Activated naive CD8-positive, alpha-beta T cell treated with anti-CD3 and anti-CD28 coated beads for 36 hours (primary cell): ENCODE measurements at regions not wholly inside any gene's neighbourhood (a gene's known extent, or its start where the extent isn't known, plus 50 kb on each side); places are given as distances from the start of the nearest gene placed in this dataset.

Experiments used
- DNase-seq: peaks from one replicate; pipeline ENCODE4 v3.0.0; 2021
- H3K27ac Mint-ChIP-seq: one replicate; pipeline ENCODE4 v1.8.0; 2022; ENCODE audit warnings: mild to moderate bottlenecking, moderate library complexity, mixed read lengths
- H3K27me3 Mint-ChIP-seq: one replicate; pipeline ENCODE4 v1.8.0; 2022; ENCODE audit warnings: mild to moderate bottlenecking, mixed read lengths
- H3K36me3 Mint-ChIP-seq: one replicate; pipeline ENCODE4 v1.8.0; 2021; ENCODE audit warnings: mild to moderate bottlenecking, mixed read lengths
- H3K4me1 Mint-ChIP-seq: one replicate; pipeline ENCODE4 v1.8.0; 2021; ENCODE audit warnings: mixed read lengths
- H3K4me3 Mint-ChIP-seq: one replicate; pipeline ENCODE4 v1.8.0; 2022; ENCODE audit warnings: mild to moderate bottlenecking, moderate library complexity, mixed read lengths
- H3K9me3 Mint-ChIP-seq: one replicate; pipeline ENCODE4 v1.8.0; 2022; ENCODE audit warnings: mixed read lengths

DNA sequence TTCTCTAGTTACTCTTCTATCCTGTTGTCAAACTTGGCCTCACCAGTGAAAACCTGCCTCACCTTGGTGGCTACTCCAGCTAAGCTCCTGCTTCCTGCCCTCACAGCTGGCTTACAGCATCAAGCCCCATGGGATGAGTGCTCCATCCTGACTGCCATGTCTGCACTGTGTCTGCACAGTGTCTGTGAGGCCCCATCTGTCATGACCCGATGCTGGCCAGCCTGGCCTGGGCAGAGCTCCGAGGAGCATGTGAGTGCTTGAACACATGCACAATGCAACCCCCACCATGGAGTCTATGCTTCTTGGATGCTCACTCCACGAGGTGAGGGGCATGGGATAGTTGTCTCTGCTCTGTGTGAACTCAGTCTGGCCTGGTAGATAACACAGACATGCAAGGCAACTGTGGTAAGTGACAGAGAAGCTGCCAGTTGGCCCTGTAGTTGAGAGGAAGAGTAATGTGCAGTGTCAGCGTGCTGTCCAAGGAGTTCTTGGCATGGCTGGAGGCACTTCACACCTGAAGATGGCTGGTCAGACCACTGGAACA, 207.1 kb upstream of the ZNF32 start:
- Mint-ChIP-seq H3K4me1 (peaks cover 2% of the 10 kb centered on the region), H3K9me3 (no peaks in the 10 kb centered on the region), H3K36me3 (no peaks in the 10 kb centered on the region), H3K4me3 (no peak overlapping the region), H3K27ac (no peak overlapping the region), H3K27me3 (no peaks in the 10 kb centered on the region)
- DNase-seq = no peak

DNA sequence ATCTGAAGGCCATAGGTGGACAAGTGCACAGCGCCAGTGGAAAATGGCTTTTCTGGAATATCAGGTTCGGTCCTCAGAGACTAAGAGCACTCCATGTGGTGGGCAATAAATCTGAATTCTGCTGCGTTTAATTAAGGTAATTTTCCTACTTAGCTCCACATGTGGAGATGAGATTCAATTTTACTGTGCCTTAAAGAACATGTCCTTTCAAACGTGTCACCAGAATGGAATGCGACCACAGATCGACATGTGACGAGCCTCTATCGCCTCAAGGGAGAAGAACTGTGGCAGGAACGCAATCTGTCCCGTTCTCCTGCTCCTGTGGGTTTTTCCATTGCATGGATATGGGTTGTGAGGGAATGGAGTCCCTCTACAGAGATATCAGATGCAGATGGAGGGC, 205.3 kb upstream of the ZNF32 start:
- DNase-seq = no peak
- no peak overlapping the region for H3K4me3 Mint-ChIP-seq
- no peaks in the 10 kb centered on the region for H3K9me3 Mint-ChIP-seq
- no peak overlapping the region for H3K27ac Mint-ChIP-seq
- no peaks in the 10 kb centered on the region for H3K27me3 Mint-ChIP-seq
- H3K4me1 Mint-ChIP-seq = peaks cover under 1% of the 10 kb centered on the region
- no peaks in the 10 kb centered on the region for H3K36me3 Mint-ChIP-seq

- Mint-ChIP-seq H3K4me3 (no peak overlapping the region), H3K36me3 (no peaks in the 10 kb centered on the region), H3K9me3 (no peaks in the 10 kb centered on the region)
These were observed 204.7 kb upstream of the ZNF32 start for GRCh38 chr10:43853369-43853768.

GRCh38 chr10:43852644-43853214, 204.0 kb upstream of the ZNF32 start:
- H3K27me3 Mint-ChIP-seq = no peaks in the 10 kb centered on the region
- no peak overlapping the region for H3K27ac Mint-ChIP-seq
- no peaks in the 10 kb centered on the region for H3K4me1 Mint-ChIP-seq
- no peak overlapping the region for H3K4me3 Mint-ChIP-seq
- no peak for DNase-seq
- no peaks in the 10 kb centered on the region for H3K9me3 Mint-ChIP-seq
- H3K36me3 Mint-ChIP-seq = no peaks in the 10 kb centered on the region

More at GRCh38 chr10:43853369-43853768, 204.7 kb upstream of the ZNF32 start:
- DNase-seq = no peak
- no peak overlapping the region for H3K27ac Mint-ChIP-seq
- H3K27me3 Mint-ChIP-seq = no peaks in the 10 kb centered on the region
- no peaks in the 10 kb centered on the region for H3K4me1 Mint-ChIP-seq

DNA sequence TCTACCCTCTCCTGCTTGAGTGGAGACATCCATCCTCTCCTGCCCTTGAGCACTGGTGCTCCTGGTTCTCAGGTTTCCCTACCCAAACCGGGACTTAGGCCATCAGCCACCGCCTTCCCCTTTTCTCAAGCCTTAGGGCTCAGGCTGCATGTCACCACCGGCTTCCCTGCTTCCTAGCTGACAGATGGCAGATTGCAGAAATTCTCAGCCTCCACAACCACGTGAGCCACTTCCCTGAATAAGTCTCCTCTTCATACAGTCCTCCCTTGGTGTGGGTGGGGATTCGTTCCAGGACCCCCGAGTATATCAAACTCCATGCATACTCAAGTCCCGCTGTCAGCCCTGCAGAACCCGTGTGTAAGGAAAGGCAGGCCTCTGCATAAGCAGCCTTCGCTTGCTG, 203.5 kb upstream of the ZNF32 start:
- Mint-ChIP-seq H3K9me3 (no peaks in the 10 kb centered on the region), H3K36me3 (no peaks in the 10 kb centered on the region), H3K27me3 (no peaks in the 10 kb centered on the region), H3K4me3 (no peak overlapping the region), H3K27ac (peak overlapping the region; percentile 40), H3K4me1 (peaks cover 1% of the 10 kb centered on the region)
- DNase-seq = no peak

DNA sequence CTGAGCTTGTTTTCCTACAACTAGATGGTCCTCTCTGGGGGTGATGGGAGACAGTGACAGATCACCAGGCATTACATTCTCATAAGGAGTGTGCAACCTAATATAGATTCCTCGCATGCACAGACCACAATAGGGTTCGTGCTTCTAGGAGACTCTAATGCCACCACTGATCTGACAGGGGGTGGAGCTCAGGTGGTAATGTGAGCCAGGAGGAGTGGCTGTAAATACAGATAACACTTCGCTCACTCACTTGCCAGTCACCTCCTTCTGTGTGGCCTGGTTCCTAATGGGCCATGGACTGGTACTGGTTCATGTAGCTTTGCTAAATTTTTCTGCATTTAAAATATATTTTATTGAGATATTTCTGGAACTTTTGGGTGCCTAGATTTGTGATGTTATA, 202.3 kb upstream of the ZNF32 start:
- no peak overlapping the region for H3K4me3 Mint-ChIP-seq
- DNase-seq = no peak
- peaks cover 10% of the 10 kb centered on the region for H3K4me1 Mint-ChIP-seq
- peaks cover 2% of the 10 kb centered on the region for H3K36me3 Mint-ChIP-seq
- no peaks in the 10 kb centered on the region for H3K9me3 Mint-ChIP-seq
- H3K27me3 Mint-ChIP-seq = no peaks in the 10 kb centered on the region
- H3K27ac Mint-ChIP-seq = no peak overlapping the region

DNA sequence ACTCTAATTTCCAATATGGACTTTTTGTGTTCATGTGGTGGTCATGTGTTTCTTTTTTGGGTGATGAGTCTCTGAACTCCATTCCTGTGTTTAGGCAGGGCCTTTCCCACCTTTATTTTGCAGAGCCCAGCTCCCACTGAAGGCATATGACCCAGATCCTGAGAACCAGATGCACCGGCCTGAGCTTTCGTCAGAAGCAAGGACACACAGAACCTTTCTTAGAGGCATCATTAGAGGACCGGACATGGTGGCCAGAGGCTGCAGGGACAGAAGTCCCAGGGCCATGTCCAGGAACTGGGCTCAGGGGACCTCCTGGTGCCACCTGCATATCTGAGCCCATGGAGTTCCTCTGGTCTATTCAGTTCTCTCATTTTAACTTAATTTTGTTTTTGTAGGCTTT, 200.9 kb upstream of the ZNF32 start:
- H3K4me1 Mint-ChIP-seq = peaks cover 10% of the 10 kb centered on the region

GRCh38 chr10:43846968-43847367, 198.3 kb upstream of the ZNF32 start:
- DNase-seq = no peak
- Mint-ChIP-seq H3K4me3 (no peak overlapping the region), H3K36me3 (peaks cover 2% of the 10 kb centered on the region)

More for the DNA sequence above, 200.9 kb upstream of the ZNF32 start:
- Mint-ChIP-seq H3K27me3 (no peaks in the 10 kb centered on the region), H3K36me3 (peaks cover 2% of the 10 kb centered on the region), H3K27ac (no peak overlapping the region), H3K9me3 (no peaks in the 10 kb centered on the region), H3K4me3 (no peak overlapping the region)
- DNase-seq = no peak

GRCh38 chr10:43846187-43846680, 197.6 kb upstream of the ZNF32 start:
- H3K36me3 Mint-ChIP-seq = peaks cover 2% of the 10 kb centered on the region
- peak; percentile 33 for DNase-seq
- peak overlapping the region; percentile 68 for H3K27ac Mint-ChIP-seq
- peaks cover 10% of the 10 kb centered on the region for H3K4me1 Mint-ChIP-seq
- no peaks in the 10 kb centered on the region for H3K27me3 Mint-ChIP-seq
- peak overlapping the region; percentile 60 for H3K4me3 Mint-ChIP-seq
- no peaks in the 10 kb centered on the region for H3K9me3 Mint-ChIP-seq

More at GRCh38 chr10:43846968-43847367, 198.3 kb upstream of the ZNF32 start:
- Mint-ChIP-seq H3K9me3 (no peaks in the 10 kb centered on the region), H3K4me1 (peaks cover 10% of the 10 kb centered on the region), H3K27ac (no peak overlapping the region), H3K27me3 (no peaks in the 10 kb centered on the region)

- Mint-ChIP-seq H3K4me1 (peaks cover 10% of the 10 kb centered on the region), H3K36me3 (peaks cover 2% of the 10 kb centered on the region), H3K27ac (no peak overlapping the region), H3K27me3 (no peaks in the 10 kb centered on the region), H3K4me3 (no peak overlapping the region), H3K9me3 (no peaks in the 10 kb centered on the region)
- DNase-seq = no peak
These were observed 196.4 kb upstream of the ZNF32 start for GRCh38 chr10:43845121-43845520.

GRCh38 chr10:43844221-43844620, 195.5 kb upstream of the ZNF32 start:
- H3K4me1 Mint-ChIP-seq = peaks cover 10% of the 10 kb centered on the region
- H3K36me3 Mint-ChIP-seq = peaks cover 2% of the 10 kb centered on the region
- no peak overlapping the region for H3K27ac Mint-ChIP-seq
- no peaks in the 10 kb centered on the region for H3K9me3 Mint-ChIP-seq
- DNase-seq = no peak
- H3K4me3 Mint-ChIP-seq = no peak overlapping the region
- no peaks in the 10 kb centered on the region for H3K27me3 Mint-ChIP-seq

- Mint-ChIP-seq H3K36me3 (peaks cover 2% of the 10 kb centered on the region), H3K27me3 (no peaks in the 10 kb centered on the region), H3K4me3 (no peak overlapping the region), H3K9me3 (no peaks in the 10 kb centered on the region), H3K4me1 (peaks cover 10% of the 10 kb centered on the region), H3K27ac (no peak overlapping the region)
- no peak for DNase-seq
These were observed 194.8 kb upstream of the ZNF32 start for GRCh38 chr10:43843321-43844101.

DNA sequence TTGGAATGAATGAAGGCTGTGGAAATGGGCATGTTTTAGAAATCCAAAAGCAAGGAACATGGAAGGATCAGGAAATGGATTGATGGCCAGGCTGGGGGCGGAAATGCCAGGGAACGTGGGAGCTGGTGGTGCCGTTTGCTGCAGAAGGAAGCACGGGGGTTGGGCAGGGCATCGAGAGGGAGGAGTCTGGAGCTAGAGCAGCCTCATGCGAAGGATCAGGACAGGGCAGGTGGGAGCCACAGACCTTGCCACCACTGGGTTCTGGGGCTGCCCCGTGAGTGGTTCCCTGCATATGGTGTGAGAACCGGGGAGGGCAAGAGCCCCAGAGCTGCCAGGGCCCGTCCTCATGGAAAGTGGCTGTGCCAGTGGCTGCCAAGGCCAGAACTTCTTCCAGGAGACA, 193.8 kb upstream of the ZNF32 start:
- no peak for DNase-seq
- Mint-ChIP-seq H3K27ac (peak overlapping the region; percentile 12), H3K27me3 (no peaks in the 10 kb centered on the region), H3K4me3 (no peak overlapping the region), H3K36me3 (peaks cover 2% of the 10 kb centered on the region), H3K4me1 (peaks cover 10% of the 10 kb centered on the region), H3K9me3 (no peaks in the 10 kb centered on the region)

- H3K36me3 Mint-ChIP-seq = peaks cover 2% of the 10 kb centered on the region
- DNase-seq = no peak
- peaks cover 8% of the 10 kb centered on the region for H3K4me1 Mint-ChIP-seq
- no peak overlapping the region for H3K27ac Mint-ChIP-seq
- H3K27me3 Mint-ChIP-seq = no peaks in the 10 kb centered on the region
- H3K4me3 Mint-ChIP-seq = no peak overlapping the region
- no peaks in the 10 kb centered on the region for H3K9me3 Mint-ChIP-seq
These were observed 193.4 kb upstream of the ZNF32 start for GRCh38 chr10:43842072-43842471.

DNA sequence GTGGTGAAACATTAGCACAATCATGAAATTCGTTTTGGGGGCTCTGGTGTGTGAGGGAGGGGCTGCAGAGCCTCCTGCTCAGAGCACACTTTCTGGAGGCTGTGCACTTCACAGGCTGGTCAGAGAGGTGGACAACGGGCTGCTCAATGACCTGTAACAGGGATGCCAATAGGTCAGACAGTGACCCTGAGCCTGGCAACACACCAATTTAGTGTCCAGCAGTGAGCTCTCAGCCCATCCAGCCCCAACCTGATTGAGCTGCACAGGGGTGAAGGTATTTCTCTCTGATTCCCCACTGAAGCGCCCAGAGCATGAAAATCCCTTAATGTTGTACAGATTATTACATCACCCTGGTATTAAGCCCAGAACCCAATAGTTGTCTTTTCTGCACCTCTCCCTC, 191.3 kb upstream of the ZNF32 start:
- no peak for DNase-seq
- Mint-ChIP-seq H3K9me3 (peaks cover 8% of the 10 kb centered on the region), H3K27me3 (no peaks in the 10 kb centered on the region), H3K36me3 (no peaks in the 10 kb centered on the region), H3K27ac (no peak overlapping the region), H3K4me1 (no peaks in the 10 kb centered on the region), H3K4me3 (no peak overlapping the region)
